Hepatocyte (in vitro differentiated cells): ENCODE measurements at regions not wholly inside any gene's neighbourhood (a gene's known extent, or its start where the extent isn't known, plus 50 kb on each side); places are given as distances from the start of the nearest gene placed in this dataset.

Experiments
- DNase-seq: peaks from one replicate; pipeline ENCODE4 v3.0.0-alpha.2; 2016; ENCODE audit warnings: low spot score
- H2AFZ ChIP-seq: fragments of 200-600 bp; sonication (generic); 2 replicates; pipeline ENCODE4 v1.6.0; 2016; ENCODE audit warnings: antibody characterized with exemption, mild to moderate bottlenecking
- H3K27ac ChIP-seq: fragments of 200-600 bp; sonication (generic); 2 replicates; pipeline ENCODE4 v1.5.1; 2016; ENCODE audit warnings: mild to moderate bottlenecking
- H3K27me3 ChIP-seq: fragments of 200-600 bp; sonication (generic); 2 replicates; pipeline ENCODE4 v1.6.1; 2016
- H3K36me3 ChIP-seq: fragments of 200-600 bp; sonication (generic); replicated peaks from 2 replicates; pipeline ENCODE4 v1.5.1; 2016; ENCODE audit warnings: low read depth; ENCODE audit not compliant: insufficient read depth
- H3K4me1 ChIP-seq: fragments of 200-600 bp; sonication (generic); 2 replicates; pipeline ENCODE4 v1.5.1; 2016; ENCODE audit warnings: mild to moderate bottlenecking, moderate library complexity; ENCODE audit not compliant: insufficient read depth
- H3K4me2 ChIP-seq: fragments of 200-600 bp; sonication (generic); 2 replicates; pipeline ENCODE4 v1.6.0; 2016
- H3K4me3 ChIP-seq: fragments of 200-600 bp; sonication (generic); 2 replicates; pipeline ENCODE4 v1.5.1; 2016; ENCODE audit warnings: mild to moderate bottlenecking
- H3K79me2 ChIP-seq: fragments of 200-600 bp; sonication (generic); 2 replicates; pipeline ENCODE4 v1.6.0; 2017; ENCODE audit warnings: mild to moderate bottlenecking
- H3K9me2 ChIP-seq: fragments of 200-600 bp; sonication (generic); replicated peaks from 2 replicates; pipeline ENCODE4 v1.6.0; 2017; ENCODE audit warnings: mild to moderate bottlenecking; ENCODE audit not compliant: insufficient read depth
- H3K9me3 ChIP-seq: fragments of 200-600 bp; sonication (generic); 2 replicates; pipeline ENCODE4 v1.5.1; 2016; ENCODE audit warnings: low read depth, mild to moderate bottlenecking
- H4K20me1 ChIP-seq: fragments of 200-600 bp; sonication (generic); 2 replicates; pipeline ENCODE4 v1.6.0; 2016; ENCODE audit warnings: mild to moderate bottlenecking; ENCODE audit not compliant: insufficient read depth, poor library complexity, severe bottlenecking
- CTCF ChIP-seq: fragments of 200-600 bp; sonication (generic); IDR thresholded peaks from 2 replicates; pipeline ENCODE4 v1.5.1; 2016; ENCODE audit warnings: antibody characterized with exemption, mild to moderate bottlenecking; ENCODE audit not compliant: poor library complexity
- EZH2 ChIP-seq: fragments of 200-600 bp; sonication (generic); IDR thresholded peaks from 2 replicates; pipeline ENCODE4 v1.6.1; 2016; ENCODE audit warnings: antibody characterized with exemption, mild to moderate bottlenecking, borderline replicate concordance
- EZH2phosphoT487 ChIP-seq: fragments of 200-600 bp; sonication (generic); IDR thresholded peaks from one replicate; pipeline ENCODE4 v1.6.1; 2018; ENCODE audit warnings: antibody characterized with exemption, mild to moderate bottlenecking, low read depth, moderate library complexity; ENCODE audit not compliant: unreplicated experiment, severe bottlenecking
- WGBS: methylation state at CpG from one replicate; pipeline ENCODE4 v1.1.6; 2016; ENCODE audit warnings: low lambda C conversion rate; ENCODE audit errors: missing lambda C conversion rate; 5-methylcytosine and 5-hydroxymethylcytosine counted together

GRCh38 chr12:118558941-118559340, 182.6 kb downstream of the SUDS3 start:
- Histone ChIP-seq H2AFZ (no peak overlapping the region), H3K9me2 (no peaks in the 10 kb centered on the region), H3K79me2 (no peaks in the 10 kb centered on the region), H3K9me3 (no peaks in the 10 kb centered on the region), H3K27ac (no peak overlapping the region), H3K4me1 (no peaks in the 10 kb centered on the region), H3K4me3 (no peak overlapping the region), H3K4me2 (no peak overlapping the region), H3K36me3 (no peaks in the 10 kb centered on the region), H3K27me3 (no peaks in the 10 kb centered on the region), H4K20me1 (no peaks in the 10 kb centered on the region)
- 88% methylated on average over 4 of the region's 4 CpGs for WGBS
- TF ChIP-seq EZH2phosphoT487 (no peak), CTCF (no peak), EZH2 (no peak)
- no peak for DNase-seq

- Histone ChIP-seq H3K4me3 (no peak overlapping the region), H3K4me2 (no peak overlapping the region), H3K27ac (no peak overlapping the region), H3K9me2 (no peaks in the 10 kb centered on the region), H3K27me3 (no peaks in the 10 kb centered on the region), H3K79me2 (no peaks in the 10 kb centered on the region), H4K20me1 (no peaks in the 10 kb centered on the region), H3K4me1 (no peaks in the 10 kb centered on the region), H3K36me3 (no peaks in the 10 kb centered on the region), H3K9me3 (no peaks in the 10 kb centered on the region), H2AFZ (no peak overlapping the region)
- 47% methylated on average over 4 of the region's 4 CpGs for WGBS
- DNase-seq: no peak
- no peak for TF ChIP-seq EZH2phosphoT487
- TF ChIP-seq EZH2: no peak
- TF ChIP-seq CTCF: no peak
Measured at GRCh38 chr12:118560733-118561132, 184.4 kb downstream of the SUDS3 start.

GRCh38 chr12:118571730-118572129, 195.4 kb downstream of the SUDS3 start:
- H3K27me3 ChIP-seq: no peaks in the 10 kb centered on the region

More at GRCh38 chr12:118571730-118572129, 195.4 kb downstream of the SUDS3 start:
- Histone ChIP-seq H3K4me1 (no peaks in the 10 kb centered on the region), H3K4me3 (no peak overlapping the region), H2AFZ (no peak overlapping the region), H3K9me2 (no peaks in the 10 kb centered on the region), H3K9me3 (no peaks in the 10 kb centered on the region), H3K36me3 (no peaks in the 10 kb centered on the region), H4K20me1 (no peaks in the 10 kb centered on the region), H3K27ac (no peak overlapping the region), H3K4me2 (no peak overlapping the region), H3K79me2 (no peaks in the 10 kb centered on the region)
- no peak for DNase-seq
- WGBS: 92% methylated on average over 5 of the region's 5 CpGs
- no peak for TF ChIP-seq EZH2phosphoT487
- TF ChIP-seq CTCF: no peak
- TF ChIP-seq EZH2: no peak
